PFSK-1 (cell line): ENCODE measurements at regions not wholly inside any gene's neighbourhood (a gene's known extent, or its start where the extent isn't known, plus 50 kb on each side); places are given as distances from the start of the nearest gene placed in this dataset.

Source experiments
- FOXP2 ChIP-seq: optimal IDR thresholded peaks from 2 replicates; pipeline ENCODE3; 2011; ENCODE audit warnings: borderline replicate concordance, control low read depth, inconsistent platforms; ENCODE audit not compliant: insufficient read depth; ENCODE audit errors: extremely low read length, extremely low read depth
- POLR2AphosphoS5 ChIP-seq: IDR thresholded peaks from 2 replicates; pipeline ENCODE4 v1.6.1; 2012; ENCODE audit warnings: low read depth, mild to moderate bottlenecking, control low read depth, low read length, moderate library complexity
- REST ChIP-seq, 2 experiments: IDR thresholded peaks; 2 replicates each; pipeline versions ENCODE4 v1.6.1 to v1.8.0; 2011 to 2012; ENCODE audit warnings: low read depth in 2 of 2, low read length in 2 of 2, control low read depth in 1 of 2, inconsistent platforms in 1 of 2, mild to moderate bottlenecking in 1 of 2, moderate library complexity in 1 of 2; ENCODE audit not compliant: insufficient read depth in 1 of 2
- SIN3A ChIP-seq: IDR thresholded peaks from 2 replicates; pipeline ENCODE4 v1.6.1; 2012; ENCODE audit warnings: mild to moderate bottlenecking, low read length, moderate library complexity, borderline replicate concordance; ENCODE audit not compliant: insufficient read depth
- TAF1 ChIP-seq: IDR thresholded peaks from 2 replicates; pipeline ENCODE4 v1.6.1; 2012; ENCODE audit warnings: low read length, control low read depth, borderline replicate concordance; ENCODE audit not compliant: insufficient read depth

GRCh38 chr11:37811349-37811748 is 1213.3 kb upstream of the RAG2 start:
- TF ChIP-seq TAF1, result no peak
- TF ChIP-seq POLR2AphosphoS5, result no peak
- no peak for TF ChIP-seq FOXP2
- no peak for TF ChIP-seq REST (IDR thresholded peaks at IDR 0.05; ENCODE audit: insufficient read depth in 1 of 2, low read depth in 2 of 2, low read length in 2 of 2)
- no peak for TF ChIP-seq SIN3A

GRCh38 chr11:37804666-37805065 is 1206.6 kb upstream of the RAG2 start:
- TF ChIP-seq FOXP2, result no peak
- no peak for TF ChIP-seq POLR2AphosphoS5
- no peak for TF ChIP-seq SIN3A
- no peak for TF ChIP-seq TAF1
- no peak for TF ChIP-seq REST (IDR thresholded peaks at IDR 0.05; ENCODE audit: insufficient read depth in 1 of 2, low read depth in 2 of 2, low read length in 2 of 2)

- no peak for TF ChIP-seq FOXP2
- no peak for TF ChIP-seq SIN3A
- TF ChIP-seq TAF1, result no peak
- TF ChIP-seq POLR2AphosphoS5, result no peak
- no peak for TF ChIP-seq REST (IDR thresholded peaks at IDR 0.05; ENCODE audit: insufficient read depth in 1 of 2, low read depth in 2 of 2, low read length in 2 of 2)
Observed at GRCh38 chr11:37788141-37788877, 1190.3 kb upstream of the RAG2 start.

GRCh38 chr11:37786214-37786755 is 1188.2 kb upstream of the RAG2 start:
- TF ChIP-seq POLR2AphosphoS5 (no peak), FOXP2 (no peak), SIN3A (no peak), TAF1 (no peak), REST (IDR thresholded peaks at IDR 0.05; ENCODE audit: insufficient read depth in 1 of 2, low read depth in 2 of 2, low read length in 2 of 2) (no peak)
